ENCODE measurements at regions not wholly inside any gene's neighbourhood (a gene's known extent, or its start where the extent isn't known, plus 50 kb on each side); places are given as distances from the start of the nearest gene placed in this dataset.
A peak's percentile ranks its signal among the peaks of the same experiment; 100 is the strongest.
"Not testable (repeated sequence)": the region's sequence is repeated elsewhere in the genome, so short reads cannot be mapped to it uniquely, and the experiment has no call there.

- no peak for DNase-seq (ENCODE audit: low spot score)
Observed at GRCh38 chr5:124962111-124962510, 215.7 kb upstream of the ZNF608 start.

- DNase-seq (ENCODE audit: low spot score), result no peak
Observed at GRCh38 chr5:124962735-124963134, 216.3 kb upstream of the ZNF608 start.

GRCh38 chr5:124963236-124963919 is 216.9 kb upstream of the ZNF608 start:
- DNase-seq (ENCODE audit: low spot score), result peak; percentile 13

- not testable (repeated sequence) for DNase-seq (ENCODE audit: low spot score)
Observed at GRCh38 chr5:124966741-124967140, 220.3 kb upstream of the ZNF608 start.

- not testable (repeated sequence) for DNase-seq (ENCODE audit: low spot score)
Observed at GRCh38 chr5:124970381-124970780, 223.9 kb upstream of the ZNF608 start.

- no peak for DNase-seq (ENCODE audit: low spot score)
Observed at GRCh38 chr5:124972703-124973102, 226.3 kb upstream of the ZNF608 start.

- DNase-seq (ENCODE audit: low spot score), result no peak
Observed at GRCh38 chr5:124973661-124974060, 227.2 kb upstream of the ZNF608 start.

GRCh38 chr5:124976086-124976485 is 229.6 kb upstream of the ZNF608 start:
- DNase-seq (ENCODE audit: low spot score), result no peak

- no peak for DNase-seq (ENCODE audit: low spot score)
Observed at GRCh38 chr5:124979251-124979650, 232.8 kb upstream of the ZNF608 start.

GRCh38 chr5:124980163-124980941 is 233.9 kb upstream of the ZNF608 start:
- no peak for DNase-seq (ENCODE audit: low spot score)

- DNase-seq (ENCODE audit: low spot score), result no peak
Observed at GRCh38 chr5:124981901-124982300, 235.5 kb upstream of the ZNF608 start.

- DNase-seq (ENCODE audit: low spot score), result no peak
Observed at GRCh38 chr5:124986170-124986569, 239.7 kb upstream of the ZNF608 start.

GRCh38 chr5:124986667-124987066 is 240.2 kb upstream of the ZNF608 start:
- no peak for DNase-seq (ENCODE audit: low spot score)

GRCh38 chr5:124987786-124988185 is 241.3 kb upstream of the ZNF608 start:
- DNase-seq (ENCODE audit: low spot score), result not testable (repeated sequence)

- DNase-seq (ENCODE audit: low spot score), result no peak
Observed at GRCh38 chr5:124990723-124991122, 244.3 kb upstream of the ZNF608 start.

GRCh38 chr5:124995421-124995820 is 249.0 kb upstream of the ZNF608 start:
- no peak for DNase-seq (ENCODE audit: low spot score)

- no peak for DNase-seq (ENCODE audit: low spot score)
Observed at GRCh38 chr5:124996023-124996763, 249.8 kb upstream of the ZNF608 start.

- DNase-seq (ENCODE audit: low spot score), result no peak
Observed at GRCh38 chr5:124996764-124997077, 250.3 kb upstream of the ZNF608 start.

GRCh38 chr5:124997186-124997893 is 250.9 kb upstream of the ZNF608 start:
- no peak for DNase-seq (ENCODE audit: low spot score)

- no peak for DNase-seq (ENCODE audit: low spot score)
Observed at GRCh38 chr5:124998520-124998919, 252.1 kb upstream of the ZNF608 start.

- DNase-seq (ENCODE audit: low spot score), result no peak
Observed at GRCh38 chr5:125002727-125003598, 256.5 kb upstream of the ZNF608 start.

Data from GM03348 (cell line).